ENCODE measurements at regions not wholly inside any gene's neighbourhood (a gene's known extent, or its start where the extent isn't known, plus 50 kb on each side); places are given as distances from the start of the nearest gene placed in this dataset.

DNA sequence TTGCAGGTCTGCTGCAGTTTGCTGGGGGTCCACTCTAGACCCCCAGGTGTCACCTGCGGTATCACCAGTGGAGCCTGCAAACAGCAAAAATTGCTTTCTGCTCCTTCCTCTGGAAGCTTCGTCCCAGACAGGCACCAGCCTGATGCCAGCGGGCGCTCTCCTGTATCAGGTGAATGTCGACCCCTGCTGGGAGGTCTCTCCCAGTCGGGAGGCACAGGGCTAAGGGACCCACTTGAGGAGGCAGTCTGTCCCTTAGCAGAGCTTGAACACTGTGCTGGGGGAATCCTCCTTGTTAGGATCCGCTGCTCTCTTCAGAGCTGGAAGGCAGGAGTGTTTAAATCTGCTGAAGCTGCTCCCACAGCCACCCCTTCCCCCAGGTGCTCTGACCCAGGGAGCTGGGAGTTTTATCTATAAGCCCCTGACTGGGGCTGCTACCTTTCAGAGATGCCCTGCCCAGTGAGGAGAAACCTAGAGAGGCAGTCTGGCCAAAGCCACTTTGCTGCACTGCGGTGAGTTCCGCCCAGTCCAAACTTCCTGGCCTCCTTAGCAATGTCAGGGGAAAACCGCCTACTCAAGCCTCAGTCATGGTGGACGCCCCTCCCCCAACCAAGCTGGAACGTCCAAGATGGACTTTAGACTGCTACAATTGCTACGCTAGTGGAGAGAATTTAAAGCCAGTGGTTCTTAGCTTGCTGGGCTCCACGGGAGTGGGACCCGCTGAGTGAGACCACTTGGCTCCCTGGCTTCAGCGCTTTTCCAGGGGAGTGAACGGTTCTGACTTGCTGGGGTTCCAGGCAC, 652.5 kb downstream of the KCNJ3 start:
- TF ChIP-seq, protein P1, sequence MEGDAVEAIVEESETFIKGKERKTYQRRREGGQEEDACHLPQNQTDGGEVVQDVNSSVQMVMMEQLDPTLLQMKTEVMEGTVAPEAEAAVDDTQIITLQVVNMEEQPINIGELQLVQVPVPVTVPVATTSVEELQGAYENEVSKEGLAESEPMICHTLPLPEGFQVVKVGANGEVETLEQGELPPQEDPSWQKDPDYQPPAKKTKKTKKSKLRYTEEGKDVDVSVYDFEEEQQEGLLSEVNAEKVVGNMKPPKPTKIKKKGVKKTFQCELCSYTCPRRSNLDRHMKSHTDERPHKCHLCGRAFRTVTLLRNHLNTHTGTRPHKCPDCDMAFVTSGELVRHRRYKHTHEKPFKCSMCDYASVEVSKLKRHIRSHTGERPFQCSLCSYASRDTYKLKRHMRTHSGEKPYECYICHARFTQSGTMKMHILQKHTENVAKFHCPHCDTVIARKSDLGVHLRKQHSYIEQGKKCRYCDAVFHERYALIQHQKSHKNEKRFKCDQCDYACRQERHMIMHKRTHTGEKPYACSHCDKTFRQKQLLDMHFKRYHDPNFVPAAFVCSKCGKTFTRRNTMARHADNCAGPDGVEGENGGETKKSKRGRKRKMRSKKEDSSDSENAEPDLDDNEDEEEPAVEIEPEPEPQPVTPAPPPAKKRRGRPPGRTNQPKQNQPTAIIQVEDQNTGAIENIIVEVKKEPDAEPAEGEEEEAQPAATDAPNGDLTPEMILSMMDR (IDR thresholded peaks at IDR 0.05): no peak
- no peak for TF ChIP-seq POLR2A (IDR thresholded peaks at IDR 0.05)
